Breast epithelium (tissue), 3 donors: ENCODE measurements at regions not wholly inside any gene's neighbourhood (a gene's known extent, or its start where the extent isn't known, plus 50 kb on each side); places are given as distances from the start of the nearest gene placed in this dataset.

Experiments used
- CTCF ChIP-seq, 3 donors: fragments of 450-650 bp; IDR thresholded peaks; one replicate each; pipeline ENCODE4 v1.5.1; 2016 to 2017; ENCODE audit warnings: antibody characterized with exemption in 3 of 3, mild to moderate bottlenecking in 3 of 3, moderate library complexity in 3 of 3
- POLR2A ChIP-seq: fragments of 450-650 bp; IDR thresholded peaks from one replicate; pipeline ENCODE4 v1.6.1; 2016; ENCODE audit warnings: antibody characterized with exemption, mild to moderate bottlenecking, moderate library complexity
- POLR2AphosphoS5 ChIP-seq, 3 donors: sonication (generic); formaldehyde crosslinking; IDR thresholded peaks; one replicate each; pipeline ENCODE4 v1.6.1; 2017; ENCODE audit warnings: antibody characterized with exemption in 3 of 3

- no peak for TF ChIP-seq CTCF (IDR thresholded peaks at IDR 0.05)
- no peak for TF ChIP-seq POLR2A
- no peak for TF ChIP-seq POLR2AphosphoS5 (IDR thresholded peaks at IDR 0.05)
Observed at GRCh38 chrX:9267415-9267814, 197.4 kb upstream of the TBL1X start.
